NCI-H1105 (cell line): ENCODE measurements at regions not wholly inside any gene's neighbourhood (a gene's known extent, or its start where the extent isn't known, plus 50 kb on each side); places are given as distances from the start of the nearest gene placed in this dataset.
"Not testable (repeated sequence)": the region's sequence is repeated elsewhere in the genome, so short reads cannot be mapped to it uniquely, and the experiment has no call there.

ENCODE experiments used
- DNase-seq: peaks from one replicate; lab custom pipeline; 2025; lab: John Stamatoyannopoulos, UW

DNA sequence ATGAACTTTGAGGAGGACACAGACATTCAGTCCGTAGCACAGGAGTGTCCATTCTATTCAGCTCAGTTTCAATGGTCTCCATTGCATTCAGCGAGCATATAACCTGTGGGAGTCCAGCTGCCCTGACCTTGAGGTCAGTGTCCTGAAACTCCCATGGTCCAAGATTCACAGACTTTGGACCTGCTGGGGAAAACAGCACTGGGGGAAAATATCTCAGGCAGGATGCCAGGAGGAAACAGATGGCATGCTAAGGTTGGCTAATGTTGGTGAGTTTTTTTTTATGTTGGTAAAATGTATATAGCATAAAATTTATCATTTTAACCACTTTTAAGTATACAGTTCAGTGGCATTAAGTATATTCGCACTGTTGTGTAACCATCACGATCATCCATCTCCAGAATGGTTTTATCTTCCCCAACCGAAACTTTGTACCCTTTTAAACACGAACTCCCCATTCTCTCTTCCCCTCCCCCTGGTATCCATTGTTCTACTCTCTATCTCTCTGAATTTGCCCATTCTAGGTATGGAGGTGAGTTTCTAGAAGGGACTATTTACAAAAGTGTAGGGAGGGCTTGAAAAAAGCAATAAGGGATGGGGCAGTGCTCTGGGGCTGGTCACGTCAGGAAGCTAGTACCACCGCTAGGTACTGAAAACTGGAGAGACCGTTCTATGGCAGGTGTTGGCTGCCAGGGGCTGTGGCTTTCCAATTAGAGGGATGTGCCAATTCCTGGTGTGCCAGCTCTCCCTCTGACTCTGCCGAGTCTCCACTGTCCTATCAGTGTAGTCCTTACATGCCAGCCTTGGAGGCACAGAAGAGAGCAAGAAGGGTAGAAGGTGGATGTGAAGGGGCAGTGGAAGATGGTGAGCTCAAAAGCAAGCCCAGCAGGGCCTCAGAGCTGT lies 85.3 kb downstream of the FOXD2 start:
- peak; percentile 57 for DNase-seq

DNA sequence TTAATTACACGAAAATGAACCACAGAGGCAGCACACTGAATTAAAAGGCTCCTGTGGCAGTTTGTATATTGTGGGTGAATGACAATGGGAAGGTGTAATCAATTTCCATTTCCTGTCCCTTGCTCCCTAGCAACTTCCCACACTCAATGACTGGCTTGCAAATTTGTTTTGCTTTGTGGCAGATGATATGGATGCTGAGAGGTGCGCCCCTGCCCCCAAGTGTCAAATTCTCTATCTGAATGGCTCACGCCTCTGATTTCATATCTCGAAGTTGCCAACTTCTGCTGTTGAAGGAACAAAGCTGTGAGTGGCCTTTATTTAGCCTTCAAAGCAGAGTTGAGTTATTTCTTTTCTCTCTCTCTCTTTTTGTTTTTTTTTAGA lies 86.0 kb downstream of the FOXD2 start:
- DNase-seq: peak; percentile 35

DNA sequence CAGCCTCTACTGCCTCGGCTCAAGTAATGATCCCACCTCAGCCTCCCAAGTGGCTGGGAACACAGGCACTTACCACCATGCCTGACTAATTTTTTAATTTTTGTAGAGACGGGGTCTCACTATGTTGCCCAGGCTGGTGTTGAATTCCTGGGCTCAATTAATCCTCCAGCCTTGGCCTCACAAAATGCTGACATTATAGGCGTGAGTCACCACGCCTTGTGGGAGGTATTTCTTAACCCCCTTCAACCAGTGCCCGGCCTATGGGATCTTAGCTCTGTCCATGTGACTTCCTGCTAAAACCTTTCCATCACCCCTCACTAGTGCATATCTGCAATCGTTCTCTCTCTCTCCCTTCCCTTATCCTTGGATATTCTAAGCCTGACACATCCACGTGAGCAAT lies 86.4 kb downstream of the FOXD2 start:
- DNase-seq: no peak

DNA sequence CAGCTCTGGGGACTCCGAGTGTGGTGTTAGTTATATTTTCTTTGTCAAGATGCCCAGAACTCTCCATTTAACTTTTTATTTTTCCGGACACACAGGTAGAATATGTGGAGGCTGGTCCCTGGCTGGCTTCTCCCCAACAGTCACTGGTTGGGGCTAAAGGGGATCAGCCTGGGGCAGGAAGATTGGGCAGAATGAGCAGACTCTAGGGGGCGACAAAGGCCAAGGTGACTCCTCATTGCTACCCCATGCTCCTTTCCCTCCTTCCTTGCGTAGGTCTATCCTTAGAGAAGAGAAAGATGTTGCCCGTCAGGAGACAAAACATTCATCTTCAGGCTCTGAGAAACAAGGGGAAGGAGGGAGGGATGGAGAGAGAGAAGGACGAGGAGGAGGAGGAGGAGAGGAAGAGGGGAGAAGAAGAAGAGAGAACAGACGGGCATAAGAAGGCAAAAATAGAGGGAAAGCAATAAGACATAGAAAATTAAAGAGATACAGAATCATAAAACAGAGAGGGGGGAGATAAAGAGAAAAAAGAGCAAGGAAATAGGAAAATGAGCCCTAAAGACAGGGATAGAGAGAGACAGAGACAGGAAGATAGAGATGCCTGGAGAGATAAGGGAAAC lies 89.9 kb downstream of the FOXD2 start:
- no peak for DNase-seq

DNA sequence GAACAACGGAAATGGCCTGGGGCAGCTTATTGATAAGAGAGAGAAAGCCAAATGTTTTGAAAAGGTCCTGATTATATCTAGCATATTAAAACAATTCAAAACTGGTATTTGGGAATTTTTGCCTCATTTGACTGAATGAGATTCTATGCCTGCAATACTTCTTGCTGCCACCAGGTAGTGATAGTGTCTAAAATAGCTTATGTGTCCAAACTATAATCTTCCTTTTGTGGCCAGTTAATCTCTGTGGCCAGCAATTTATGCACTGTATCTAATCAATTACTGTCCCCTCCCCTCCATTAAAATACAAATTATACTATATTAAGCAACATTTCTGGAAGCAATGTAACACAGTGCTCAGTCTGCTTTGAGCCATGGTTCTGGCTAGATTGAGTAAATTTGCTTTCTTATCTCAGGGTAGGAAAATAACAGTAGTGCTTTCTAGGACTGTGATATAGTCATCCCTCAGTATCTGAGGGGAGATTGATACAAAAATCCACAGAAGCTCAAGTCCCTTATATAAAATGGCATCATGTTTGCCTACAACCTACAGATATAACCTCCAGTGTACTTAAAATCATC lies 91.8 kb downstream of the FOXD2 start:
- no peak for DNase-seq

DNA sequence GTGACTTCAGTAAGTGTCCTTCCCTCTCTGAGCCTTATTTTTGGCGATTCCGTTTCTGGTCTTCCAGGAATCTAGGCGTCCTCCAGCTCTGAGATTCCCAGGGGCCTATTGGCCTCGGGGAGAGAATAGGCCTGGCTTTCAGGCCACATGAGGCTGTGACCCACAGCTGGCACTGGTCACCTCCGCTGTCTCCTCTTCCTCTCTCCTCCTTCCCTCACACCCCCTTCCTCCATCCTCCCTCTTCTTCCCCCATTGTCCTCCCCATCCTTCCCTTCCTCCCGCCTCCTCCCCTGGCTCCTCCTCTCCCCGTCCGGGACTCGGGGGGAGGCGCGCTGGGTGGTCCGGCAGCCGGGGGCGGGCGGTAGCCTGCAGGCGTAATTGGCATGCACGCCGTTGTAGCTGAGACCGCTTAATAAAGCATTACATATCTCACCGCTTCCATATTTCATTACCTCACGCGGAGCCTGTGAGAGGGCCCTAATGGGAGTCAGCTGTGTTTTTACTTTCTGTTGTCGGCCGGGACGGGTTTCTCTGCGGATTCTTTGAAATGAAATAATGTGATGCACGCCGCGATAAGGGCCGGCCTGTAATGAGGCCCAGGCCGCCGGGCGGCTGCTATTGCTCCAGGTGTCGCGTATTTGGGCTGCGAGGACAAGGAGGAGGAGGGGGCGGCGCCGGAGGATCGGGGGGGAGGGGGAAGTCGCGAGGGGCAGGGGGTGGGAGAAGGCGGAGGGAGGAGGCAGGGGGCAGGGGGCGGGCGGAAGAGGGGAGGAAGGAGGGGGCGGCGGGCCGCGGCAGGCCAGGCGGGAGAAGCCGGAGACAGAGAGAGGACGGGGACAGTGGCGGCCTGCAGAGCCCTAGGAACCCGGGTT lies 95.3 kb downstream of the FOXD2 start:
- no peak for DNase-seq

DNA sequence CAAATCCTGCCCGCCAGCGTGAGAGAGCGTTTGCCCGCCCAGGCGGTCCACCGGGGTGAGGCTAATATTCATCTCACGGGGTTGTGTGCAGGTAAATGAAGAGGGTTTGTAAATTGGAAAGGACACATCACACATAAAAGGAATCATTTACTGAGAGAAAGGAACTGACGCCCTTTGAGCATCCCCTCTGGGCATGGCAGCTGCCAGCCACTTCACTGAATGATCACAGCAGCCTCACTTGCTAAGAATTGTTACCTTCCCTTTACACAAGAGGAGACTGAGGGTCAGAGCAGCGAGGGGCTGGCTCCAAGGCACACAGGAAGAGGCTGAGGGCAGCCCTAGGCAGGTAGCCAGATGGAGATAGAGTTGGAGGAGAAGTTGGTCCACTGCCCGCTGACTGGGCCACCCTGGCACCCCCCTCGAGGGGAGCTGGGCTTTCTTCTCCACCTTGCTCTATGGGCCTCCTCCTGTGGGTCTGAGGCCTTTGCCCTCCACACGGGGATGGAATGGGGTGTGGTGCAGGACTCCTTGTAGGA lies 96.0 kb downstream of the FOXD2 start:
- no peak for DNase-seq

DNA sequence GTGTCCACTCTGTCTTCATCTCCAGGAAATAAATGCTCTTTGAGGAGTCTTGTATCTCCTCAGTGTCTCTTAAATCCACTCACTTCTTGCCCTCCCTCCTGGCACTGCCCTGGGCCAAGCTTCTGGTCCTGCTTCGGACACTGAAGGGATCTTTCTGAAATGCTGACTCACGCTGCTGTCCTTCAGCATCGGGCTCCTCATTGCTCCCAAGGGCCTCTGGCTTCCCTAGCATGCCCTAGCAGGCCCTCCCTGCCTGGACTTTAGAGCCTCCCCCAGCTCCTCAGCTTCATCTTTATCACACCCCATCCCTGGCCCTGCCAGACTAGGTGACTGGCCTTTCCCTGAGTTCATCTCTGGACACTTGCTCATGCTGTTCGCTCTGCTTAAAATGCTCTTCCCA lies 96.6 kb downstream of the FOXD2 start:
- DNase-seq: no peak

DNA sequence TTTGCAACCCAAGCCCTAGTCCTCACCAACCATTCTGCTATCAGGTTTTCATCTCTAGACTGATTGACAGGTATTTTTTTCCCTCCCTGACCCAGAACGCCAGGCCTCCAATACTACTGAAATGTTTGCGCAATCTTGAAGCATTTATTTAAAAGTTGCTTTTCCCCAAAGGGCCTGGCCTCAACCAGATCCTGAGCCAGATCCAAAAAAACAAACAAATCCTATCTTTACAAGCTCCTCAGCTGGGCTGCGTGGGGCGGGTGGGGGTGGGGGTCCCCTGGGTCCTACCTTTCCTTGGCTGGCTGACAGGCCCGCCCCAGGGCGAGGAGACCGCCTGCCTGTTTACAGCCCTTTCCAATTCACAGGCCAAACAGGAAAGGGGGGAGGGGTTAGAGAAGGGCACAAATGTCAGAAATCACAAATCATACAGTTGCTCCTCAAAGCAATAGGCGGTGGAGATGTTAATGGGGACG lies 98.8 kb downstream of the FOXD2 start:
- no peak for DNase-seq

DNA sequence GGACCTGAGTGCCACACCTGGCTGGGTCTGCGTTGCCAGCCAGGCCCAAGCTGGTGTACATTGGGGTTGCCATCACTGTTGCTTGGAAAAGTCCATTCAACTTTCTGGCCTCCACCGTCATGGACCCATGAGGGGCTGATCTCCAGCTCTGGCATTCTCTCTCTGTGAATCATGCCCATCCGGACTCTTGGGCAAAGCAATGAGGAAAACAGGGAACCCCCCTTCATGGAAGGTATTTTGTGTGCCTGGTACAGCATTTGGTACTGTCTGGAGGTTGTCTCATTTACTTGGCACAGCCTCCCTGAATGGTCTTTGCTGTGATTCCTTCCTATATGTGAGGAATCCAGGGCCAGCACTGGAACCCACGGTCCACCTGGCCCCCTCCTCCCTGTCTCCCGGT lies 99.4 kb downstream of the FOXD2 start:
- no peak for DNase-seq

DNA sequence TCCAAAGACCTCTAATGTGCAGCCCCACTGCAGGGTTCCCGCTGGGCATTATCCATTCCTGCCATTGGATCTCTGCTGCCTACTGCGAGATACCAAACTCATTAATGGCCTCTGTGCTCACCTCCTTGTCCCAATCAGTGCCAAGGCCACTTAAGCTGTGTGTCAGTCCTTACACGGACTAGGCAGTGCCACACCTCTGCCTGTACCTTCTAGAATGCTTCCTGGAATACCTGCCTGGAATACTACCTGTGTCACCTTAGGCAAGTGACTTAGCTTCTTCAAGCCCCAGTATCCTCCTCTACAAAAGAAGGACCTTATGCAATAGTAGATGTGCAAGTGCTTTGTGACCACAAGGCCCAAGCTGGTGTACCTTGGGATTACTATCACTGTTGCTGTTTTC lies 100.1 kb downstream of the FOXD2 start:
- no peak for DNase-seq

DNA sequence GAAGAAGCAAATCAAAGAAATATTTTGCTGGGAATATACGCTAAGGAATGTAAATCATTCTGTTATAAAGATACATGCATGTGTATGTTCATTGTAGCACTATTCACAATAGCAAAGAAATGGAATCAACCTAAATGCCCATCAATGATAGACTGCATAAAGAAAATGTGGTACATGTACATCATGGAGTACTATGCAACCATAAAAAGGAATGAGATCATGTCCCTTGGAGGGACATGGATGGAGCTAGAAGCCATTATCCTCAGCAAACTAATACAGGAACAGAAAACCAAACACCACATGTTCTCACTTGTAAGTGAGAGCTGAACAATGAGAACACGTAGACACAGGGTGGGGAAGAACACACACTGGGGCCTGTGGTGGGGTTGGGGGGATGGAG lies 100.7 kb downstream of the FOXD2 start:
- not testable (repeated sequence) for DNase-seq

DNA sequence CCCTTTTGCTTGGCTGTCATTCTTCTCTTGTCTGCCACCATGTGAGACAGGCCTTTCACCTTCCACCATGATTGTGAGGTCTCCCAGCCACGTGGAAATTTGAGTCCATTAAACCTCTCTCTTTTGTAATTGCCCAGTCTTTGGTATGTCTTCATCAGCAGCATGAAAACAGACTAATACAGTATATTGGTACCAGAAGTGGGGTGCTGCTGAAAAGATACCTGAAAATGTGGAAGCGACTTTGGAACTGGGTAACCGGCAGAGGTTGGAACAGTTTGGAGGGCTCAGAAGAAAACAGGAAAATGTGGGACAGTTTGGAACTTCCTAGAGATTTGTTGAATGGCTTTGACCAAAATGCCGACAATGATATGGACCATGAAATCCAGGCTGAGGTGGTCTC lies 103.9 kb downstream of the FOXD2 start:
- DNase-seq: not testable (repeated sequence)

DNA sequence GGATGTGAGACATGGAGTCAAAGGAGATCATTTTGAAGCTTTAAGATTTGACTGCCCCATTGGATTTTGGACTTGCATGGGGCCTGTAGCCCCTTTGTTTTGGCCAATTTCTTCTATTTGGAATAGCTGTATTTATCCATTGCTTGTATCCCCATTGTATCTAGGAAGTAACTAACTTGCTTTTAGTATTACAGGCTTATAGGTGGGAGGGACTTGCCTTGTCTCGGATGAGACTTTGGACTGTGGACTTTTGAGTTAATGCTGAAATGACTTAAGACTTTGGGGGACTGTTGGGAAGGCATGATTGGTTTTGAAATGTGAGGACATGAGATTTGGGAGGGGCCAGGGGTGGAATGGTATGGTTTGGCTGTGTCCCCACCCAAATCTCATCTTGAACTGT lies 105.2 kb downstream of the FOXD2 start:
- DNase-seq: not testable (repeated sequence)

DNA sequence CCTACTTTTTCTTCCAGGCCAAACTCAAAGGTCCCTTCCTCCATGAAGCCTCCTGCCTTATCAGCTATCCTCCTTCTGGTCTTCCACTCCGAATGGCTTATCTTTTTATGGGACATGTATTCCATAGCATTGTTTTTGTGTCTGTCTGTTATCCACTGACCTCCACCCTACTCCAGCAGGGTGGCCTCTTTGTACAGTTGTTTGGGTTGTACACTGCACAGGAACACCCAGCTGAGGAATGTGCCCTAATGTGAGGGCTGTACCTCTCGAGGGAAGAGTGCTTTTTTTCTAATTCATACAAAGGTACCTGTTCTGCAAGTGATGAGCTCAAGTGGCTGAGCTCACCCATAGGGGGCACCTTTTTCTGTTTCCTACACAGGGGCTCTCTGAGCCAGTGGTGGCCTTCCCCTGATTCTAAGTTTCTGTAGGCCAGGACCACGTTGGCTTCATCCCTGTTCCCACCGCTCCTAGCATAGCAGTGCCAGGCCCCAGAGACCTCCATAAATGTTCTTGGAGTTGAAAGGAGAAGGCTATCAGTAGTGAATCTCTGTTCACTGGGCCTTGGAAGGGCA lies 108.2 kb downstream of the FOXD2 start:
- no peak for DNase-seq

DNA sequence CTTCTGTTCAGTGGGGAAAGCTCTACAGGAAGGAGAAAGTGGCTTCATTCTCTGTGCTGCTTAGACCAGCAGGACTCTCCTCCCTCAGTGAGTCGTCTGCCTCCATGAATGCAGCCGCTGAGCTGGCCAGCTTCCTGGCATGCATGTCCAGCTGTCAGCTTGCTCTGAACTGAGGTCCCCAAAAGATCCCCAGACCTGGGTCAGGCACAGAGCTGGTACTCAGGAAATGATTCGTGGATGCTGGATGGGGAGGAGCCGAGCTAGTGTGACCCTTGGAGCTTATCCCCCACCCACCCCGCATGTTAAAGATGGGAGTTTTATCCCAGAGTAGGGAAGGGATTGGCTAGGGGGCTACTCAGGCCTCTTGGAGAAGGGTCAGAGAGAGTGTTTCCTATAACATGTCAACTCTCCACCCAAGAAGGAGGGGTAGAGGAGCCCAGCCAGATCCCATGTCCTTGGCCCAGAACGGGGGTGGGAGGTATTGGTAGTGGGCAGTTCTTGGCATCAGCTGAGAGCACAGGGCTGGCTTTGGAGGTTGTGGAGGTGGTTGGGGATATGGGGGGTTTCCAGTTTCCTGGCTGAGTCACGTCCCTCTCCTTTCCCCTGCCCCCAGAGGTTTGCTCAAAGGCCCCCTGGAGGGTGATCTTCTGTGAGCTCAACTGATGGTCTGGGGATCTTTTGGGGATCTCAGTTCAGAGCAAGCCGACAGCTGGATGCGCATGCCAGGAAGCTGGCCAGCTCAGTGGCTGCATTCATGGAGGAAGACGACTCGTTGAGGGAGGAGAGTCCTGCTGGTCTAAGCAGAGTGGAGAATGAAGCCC lies 110.1 kb downstream of the FOXD2 start:
- no peak for DNase-seq

DNA sequence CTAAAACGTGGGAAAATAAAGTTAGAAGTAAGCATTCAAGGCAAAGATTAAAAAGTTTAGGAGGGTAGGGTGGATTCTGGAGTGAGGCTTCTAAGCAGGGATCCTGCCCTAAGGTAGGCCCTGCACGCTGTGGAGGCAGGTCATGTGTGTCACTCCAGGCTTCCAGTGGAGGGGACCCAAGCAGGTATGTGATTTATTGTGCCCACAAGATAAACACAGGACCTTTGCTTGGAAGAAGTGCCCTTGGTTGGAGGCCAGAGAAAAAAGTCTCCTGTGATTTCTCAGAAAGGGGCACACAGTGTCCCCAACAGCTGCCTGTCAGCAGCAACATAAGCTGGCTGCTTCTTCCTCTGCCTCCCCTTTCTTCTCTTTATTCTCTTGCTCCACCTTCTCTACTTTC lies 110.8 kb downstream of the FOXD2 start:
- no peak for DNase-seq

DNA sequence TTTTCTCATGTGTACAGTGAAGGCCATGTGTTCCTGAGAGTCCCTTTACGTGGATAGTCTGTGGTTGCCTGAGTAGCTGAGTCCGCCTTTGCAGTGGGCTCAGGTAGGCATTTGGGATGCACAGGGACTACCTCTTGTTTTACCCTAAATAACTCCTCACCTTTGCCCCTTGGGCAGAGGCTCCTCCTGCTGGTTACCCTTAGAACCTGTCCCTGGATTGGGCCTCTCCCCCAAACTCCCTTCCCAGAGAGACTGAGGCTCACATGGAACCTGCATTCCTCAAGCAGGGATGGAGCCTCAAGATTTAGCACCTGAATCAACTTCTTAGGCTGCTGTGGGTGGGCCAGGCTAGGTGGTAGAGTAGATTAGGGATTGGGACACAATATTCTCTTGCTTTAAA lies 111.7 kb downstream of the FOXD2 start:
- DNase-seq: no peak

DNA sequence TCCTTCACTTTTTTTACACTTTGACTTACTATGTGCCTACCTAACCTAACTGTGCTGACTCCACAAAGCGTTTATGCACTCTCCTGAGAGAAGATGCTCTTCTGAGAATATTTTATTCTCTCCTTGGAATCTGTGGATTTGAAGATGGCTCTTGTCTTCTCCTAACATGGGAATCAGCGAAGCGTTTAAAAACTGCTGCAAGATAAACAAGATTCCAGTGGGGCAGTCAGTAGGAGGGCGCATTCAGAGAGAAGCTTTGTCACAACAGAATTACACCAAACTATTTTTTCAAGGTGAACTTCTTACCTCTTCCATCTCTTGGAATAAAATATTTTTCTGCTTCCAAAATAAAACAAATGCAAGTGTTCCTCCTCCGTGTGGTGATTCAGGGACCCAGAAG lies 113.1 kb downstream of the FOXD2 start:
- DNase-seq: no peak

DNA sequence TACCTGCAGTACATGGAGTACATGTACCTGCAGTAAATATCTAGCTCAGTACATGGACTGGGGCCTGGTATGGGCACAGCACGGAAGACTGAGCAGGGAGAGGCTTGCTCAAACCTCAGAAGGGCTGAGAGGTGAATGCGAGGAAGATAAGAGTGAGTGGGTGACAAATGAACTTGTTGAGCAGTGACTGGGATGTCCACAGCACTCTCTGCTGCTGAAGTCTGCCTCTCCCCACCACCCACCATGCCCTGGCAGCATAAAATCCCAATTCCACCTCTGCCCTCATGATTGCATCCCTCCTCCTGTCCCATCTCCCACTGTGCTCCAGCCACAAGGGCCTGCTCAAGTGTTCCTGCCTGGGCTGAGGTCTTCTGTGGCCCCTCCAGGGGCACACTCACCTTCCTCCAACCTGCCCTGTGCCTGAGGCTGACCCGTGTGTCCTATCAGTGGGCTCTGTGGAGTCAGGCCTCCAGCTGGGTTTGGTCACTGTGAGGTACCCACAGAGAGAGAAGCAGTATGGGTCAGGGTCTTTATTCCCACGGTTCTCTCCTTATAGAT lies 114.2 kb downstream of the FOXD2 start:
- no peak for DNase-seq
